Adrenal gland (tissue), 9 donors: ENCODE measurements at regions not wholly inside any gene's neighbourhood (a gene's known extent, or its start where the extent isn't known, plus 50 kb on each side); places are given as distances from the start of the nearest gene placed in this dataset.

Experiments used
- DNase-seq, 7 donors: peaks; one replicate each; pipeline ENCODE4 v3.0.0-alpha.2; 2019 to 2020
- H3K27ac ChIP-seq, 5 donors: fragments of 200-600 bp; sonication (generic) in 4 of 5; 1 replicate in 3 of 5; 2 replicates in 2 of 5; pipeline versions ENCODE4 v1.5.1 to v1.8.0; 2016 to 2020; ENCODE audit warnings: mild to moderate bottlenecking in 1 of 5
- H3K27me3 ChIP-seq: fragments of 200-600 bp; 2 replicates; pipeline ENCODE4 v1.8.0; 2021
- H3K36me3 ChIP-seq, 2 donors: fragments of 200-600 bp; replicated peaks in 1 of 2; 1 replicate in 1 of 2; 2 replicates in 1 of 2; pipeline versions ENCODE4 v1.5.1 to v1.8.0; 2018 to 2022
- H3K4me1 ChIP-seq, 2 donors: fragments of 200-600 bp; replicated peaks in 1 of 2; 1 replicate in 1 of 2; 2 replicates in 1 of 2; pipeline versions ENCODE4 v1.5.1 to v1.8.0; 2018 to 2021
- H3K4me3 ChIP-seq, 4 donors: fragments of 200-600 bp; sonication (generic) in 3 of 4; one replicate each; pipeline ENCODE4 v1.5.1; 2016 to 2018
- H3K9me3 ChIP-seq, 3 donors: fragments of 200-600 bp; sonication (generic) in 1 of 3; replicated peaks in 1 of 3; 1 replicate in 2 of 3; 2 replicates in 1 of 3; pipeline versions ENCODE4 v1.5.1 to v1.8.0; 2016 to 2021
- POLR2A ChIP-seq, 2 donors: fragments of 450-650 bp; IDR thresholded peaks; one replicate each; pipeline ENCODE4 v1.6.1; 2017; ENCODE audit warnings: antibody characterized with exemption in 2 of 2, mild to moderate bottlenecking in 2 of 2, moderate library complexity in 1 of 2
- WGBS, 4 donors: extraction: QIAGEN DNeasy Blood & Tissue Kit in 2 of 4; methylation state at CpG; one replicate each; pipeline versions ENCODE4 v1.1.5 to v1.1.7; 2013 to 2017; 5-methylcytosine and 5-hydroxymethylcytosine counted together
- intact Hi-C, 2 donors: fragments of 100-400 bp; cut with DNase I; formaldehyde crosslinking; loops; one replicate each; pipeline versions ENCODE4 v1.14.1 to v1.15.0; 2022 to 2023
- TF ChIP-seq, protein P1 (sequence below), 6 experiments: fragments of 450-650 bp in 4 of 6; fragments of 200-600 bp in 2 of 6; sonication (generic) in 1 of 6; IDR thresholded peaks; 1 replicate in 5 of 6; 2 replicates in 1 of 6; pipeline versions ENCODE4 v1.5.1 to v1.8.0; 2016 to 2021; ENCODE audit warnings: antibody characterized with exemption in 6 of 6, mild to moderate bottlenecking in 2 of 6, moderate library complexity in 1 of 6
- donor health status: healthy with polysubstance abuse.
- donor health status: Bipolar disorder and iron deficiency.
- donor health status: DM: yes; HTN: yes; CAD: no.
- donor health status: DM: no; HTN: no; CAD: no.
- donor health status: DM: no; HTN: no; CAD: no.

DNA sequence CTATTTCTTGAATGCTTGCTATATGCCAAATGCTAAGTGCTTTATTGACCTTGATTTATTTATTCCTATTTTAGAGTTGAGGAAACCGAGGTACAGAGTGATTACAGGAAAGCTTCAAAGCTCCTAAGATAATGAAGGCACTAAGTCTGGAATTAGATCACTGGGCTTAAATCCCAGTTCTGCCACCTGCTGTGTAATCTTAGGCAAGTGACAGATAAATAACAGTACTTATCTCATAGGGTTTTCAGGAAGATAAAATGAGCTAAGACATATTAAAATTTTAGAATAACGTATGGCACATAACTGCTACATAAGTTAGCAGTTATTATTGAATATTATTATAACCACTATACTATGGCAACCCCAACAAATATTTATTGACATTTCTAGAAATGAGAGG lies 843.8 kb downstream of the DTWD2 start:
- Histone ChIP-seq H3K4me3 (no peak overlapping the region), H3K9me3 (no peaks in the 10 kb centered on the region), H3K27ac (no peak overlapping the region), H3K36me3 (no peaks in the 10 kb centered on the region), H3K4me1 (no peaks in the 10 kb centered on the region), H3K27me3 (no peaks in the 10 kb centered on the region)
- TF ChIP-seq, protein P1, sequence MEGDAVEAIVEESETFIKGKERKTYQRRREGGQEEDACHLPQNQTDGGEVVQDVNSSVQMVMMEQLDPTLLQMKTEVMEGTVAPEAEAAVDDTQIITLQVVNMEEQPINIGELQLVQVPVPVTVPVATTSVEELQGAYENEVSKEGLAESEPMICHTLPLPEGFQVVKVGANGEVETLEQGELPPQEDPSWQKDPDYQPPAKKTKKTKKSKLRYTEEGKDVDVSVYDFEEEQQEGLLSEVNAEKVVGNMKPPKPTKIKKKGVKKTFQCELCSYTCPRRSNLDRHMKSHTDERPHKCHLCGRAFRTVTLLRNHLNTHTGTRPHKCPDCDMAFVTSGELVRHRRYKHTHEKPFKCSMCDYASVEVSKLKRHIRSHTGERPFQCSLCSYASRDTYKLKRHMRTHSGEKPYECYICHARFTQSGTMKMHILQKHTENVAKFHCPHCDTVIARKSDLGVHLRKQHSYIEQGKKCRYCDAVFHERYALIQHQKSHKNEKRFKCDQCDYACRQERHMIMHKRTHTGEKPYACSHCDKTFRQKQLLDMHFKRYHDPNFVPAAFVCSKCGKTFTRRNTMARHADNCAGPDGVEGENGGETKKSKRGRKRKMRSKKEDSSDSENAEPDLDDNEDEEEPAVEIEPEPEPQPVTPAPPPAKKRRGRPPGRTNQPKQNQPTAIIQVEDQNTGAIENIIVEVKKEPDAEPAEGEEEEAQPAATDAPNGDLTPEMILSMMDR (IDR thresholded peaks at IDR 0.05) = no peak
- no peak for TF ChIP-seq POLR2A (IDR thresholded peaks at IDR 0.05)
- WGBS, 4 donors = 48 to 68% (median 64%) methylated on average over 2 of the region's 2 CpGs
- DNase-seq = no peak
- intact Hi-C loops = no loop called here

DNA sequence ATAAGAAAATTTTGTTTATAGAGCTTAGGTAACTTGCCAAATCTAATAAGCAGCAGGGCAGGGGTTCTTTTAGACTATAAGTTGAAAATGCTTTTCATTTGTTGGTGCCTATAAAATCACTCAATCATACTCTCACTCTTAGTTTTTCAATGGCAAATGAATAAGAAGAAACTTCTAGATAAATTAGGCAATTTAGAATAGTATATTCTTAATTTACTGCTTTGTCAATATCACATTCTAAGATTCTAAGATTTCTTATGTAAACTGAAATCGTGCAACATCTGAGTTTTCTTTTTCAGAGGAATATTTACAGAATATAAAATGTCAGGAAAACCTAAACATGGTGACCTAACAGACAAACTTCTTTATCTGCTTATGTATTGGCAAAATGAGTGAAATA lies 849.0 kb downstream of the DTWD2 start:
- Histone ChIP-seq H3K27me3 (no peaks in the 10 kb centered on the region), H3K36me3 (no peaks in the 10 kb centered on the region), H3K9me3 (no peaks in the 10 kb centered on the region), H3K4me3 (no peak overlapping the region), H3K4me1 (no peaks in the 10 kb centered on the region), H3K27ac (no peak overlapping the region)
- intact Hi-C loops = no loop called here
- TF ChIP-seq POLR2A (IDR thresholded peaks at IDR 0.05) = no peak
- TF ChIP-seq, protein P1 (IDR thresholded peaks at IDR 0.05) = no peak
- DNase-seq = no peak
- 46 to 69% (median 56%) methylated on average over 1 of the region's 1 CpG for WGBS, 4 donors

DNA sequence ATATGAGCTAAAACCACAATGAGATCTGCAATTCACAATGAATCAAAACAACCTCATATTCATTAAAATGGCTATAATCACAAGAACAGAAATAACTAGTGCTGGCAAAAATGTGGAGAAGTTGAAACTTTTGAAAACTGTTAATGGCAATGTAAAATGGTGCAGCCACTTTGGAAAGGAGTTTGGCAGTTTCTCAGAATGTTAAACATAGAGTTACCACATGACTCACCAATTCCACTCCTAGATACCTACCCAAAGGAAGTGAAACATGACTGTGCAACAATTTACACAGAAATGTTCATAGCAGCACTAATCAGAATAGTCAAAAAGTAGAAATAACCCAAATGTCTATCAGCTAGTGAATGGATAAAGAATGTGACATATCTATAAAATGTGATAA lies 862.2 kb downstream of the DTWD2 start:
- no peaks in the 10 kb centered on the region for H3K36me3 ChIP-seq
- intact Hi-C loops = no loop called here
- H3K27me3 ChIP-seq = no peaks in the 10 kb centered on the region
- no peaks in the 10 kb centered on the region for H3K9me3 ChIP-seq
- H3K27ac ChIP-seq = no peak overlapping the region
- no peak for DNase-seq
- no peak overlapping the region for H3K4me3 ChIP-seq
- TF ChIP-seq POLR2A (IDR thresholded peaks at IDR 0.05) = no peak
- TF ChIP-seq, protein P1 (IDR thresholded peaks at IDR 0.05) = no peak
- no peaks in the 10 kb centered on the region for H3K4me1 ChIP-seq

DNA sequence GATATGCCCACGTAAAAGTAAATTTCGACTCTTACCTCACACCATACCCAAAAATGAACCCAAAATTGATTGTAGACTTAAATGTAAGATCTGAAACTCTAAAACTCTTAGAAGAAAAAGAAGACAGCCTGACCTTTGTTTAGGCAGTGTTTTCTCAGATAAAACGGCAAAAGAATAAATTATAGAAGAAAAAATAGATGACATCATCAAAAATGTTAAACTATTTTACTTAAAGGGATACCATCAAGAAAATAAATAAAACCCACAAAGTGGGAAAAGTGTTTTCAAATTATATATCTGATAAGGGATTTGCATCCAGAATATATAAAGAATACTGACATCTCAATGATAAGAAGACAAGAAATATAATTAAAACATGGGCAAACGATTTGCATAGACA lies 862.7 kb downstream of the DTWD2 start:
- 66 to 75% (median 70%) methylated on average over 4 of the region's 4 CpGs for WGBS, 4 donors

More for the DNA sequence above, 862.7 kb downstream of the DTWD2 start:
- no peak for TF ChIP-seq POLR2A (IDR thresholded peaks at IDR 0.05)
- TF ChIP-seq, protein P1 (IDR thresholded peaks at IDR 0.05) = no peak
- Histone ChIP-seq H3K27me3 (no peaks in the 10 kb centered on the region), H3K27ac (no peak overlapping the region), H3K9me3 (no peaks in the 10 kb centered on the region), H3K4me1 (no peaks in the 10 kb centered on the region), H3K36me3 (no peaks in the 10 kb centered on the region), H3K4me3 (no peak overlapping the region)
- DNase-seq = no peak
- intact Hi-C loops = no loop called here
